SK-N-SH (cell line): ENCODE measurements at regions not wholly inside any gene's neighbourhood (a gene's known extent, or its start where the extent isn't known, plus 50 kb on each side); places are given as distances from the start of the nearest gene placed in this dataset.

Experiments used
- CTCF ChIA-PET: fragments of 300-600, 350-600 bp; formaldehyde crosslinking; extraction: SDS; loops from one replicate; lab custom pipeline; 2021; lab: Yijun Ruan, JAX
- POLR2A ChIA-PET: fragments of 350-600 bp; sonication (Branson Sonifier 250); formaldehyde crosslinking; extraction: SDS; loops from one replicate; lab custom pipeline; 2020; ENCODE audit warnings: antibody characterized with exemption, inconsistent platforms; lab: Yijun Ruan, JAX
- DNase-seq: peaks from one replicate; pipeline ENCODE4 v3.0.0; 2012
- H2AFZ ChIP-seq: fragments of 200-600 bp; sonication (generic); 2 replicates; pipeline ENCODE4 v1.8.1; 2016; ENCODE audit warnings: antibody characterized with exemption, mild to moderate bottlenecking, low read depth
- H3F3A ChIP-seq: fragments of 200-600 bp; sonication (generic); replicated peaks from 2 replicates; pipeline ENCODE3; 2016; ENCODE audit warnings: antibody characterized with exemption, mild to moderate bottlenecking; ENCODE audit not compliant: insufficient read depth
- H3K27ac ChIP-seq, 2 experiments: fragments of 200-500 bp in 1 of 2; fragments of 200-600 bp in 1 of 2; sonication (Bioruptor generic) in 1 of 2; sonication (generic), shearing (Covaris generic) in 1 of 2; 2 replicates each; pipeline versions ENCODE4 v1.5.1 to v1.6.1; 2014 to 2016; ENCODE audit warnings: low read depth in 2 of 2, inconsistent platforms in 1 of 2, low read length in 1 of 2, mild to moderate bottlenecking in 1 of 2, mixed read lengths in 1 of 2
- H3K27me3 ChIP-seq: fragments of 200-600 bp; sonication (generic), shearing (Covaris generic); 2 replicates; pipeline ENCODE4 v1.6.1; 2016; ENCODE audit warnings: mixed run types; ENCODE audit not compliant: insufficient read depth
- H3K36me3 ChIP-seq, 2 experiments: fragments of 200-500 bp in 1 of 2; fragments of 200-600 bp in 1 of 2; sonication (Bioruptor generic) in 1 of 2; sonication (generic) in 1 of 2; replicated peaks in 1 of 2; 2 replicates each; pipeline versions ENCODE3 to v1.5.1; 2014 to 2016; ENCODE audit warnings: low read length in 1 of 2, mild to moderate bottlenecking in 1 of 2; ENCODE audit not compliant: insufficient read depth in 2 of 2, control insufficient read depth in 1 of 2
- H3K4me1 ChIP-seq, 2 experiments: fragments of 200-500 bp in 1 of 2; fragments of 200-600 bp in 1 of 2; sonication (Bioruptor generic) in 1 of 2; sonication (generic), shearing (Covaris generic) in 1 of 2; 2 replicates each; pipeline versions ENCODE4 v1.5.1 to v1.6.1; 2014 to 2016; ENCODE audit warnings: low read depth in 1 of 2, low read length in 1 of 2, mixed run types in 1 of 2; ENCODE audit not compliant: insufficient read depth in 2 of 2, control insufficient read depth in 1 of 2
- H3K4me2 ChIP-seq: fragments of 200-600 bp; sonication (generic), shearing (Covaris generic); 2 replicates; pipeline ENCODE4 v1.6.1; 2017; ENCODE audit warnings: mixed run types
- H3K4me3 ChIP-seq, 2 experiments: fragments of 200-500 bp in 1 of 2; fragments of 200-600 bp in 1 of 2; sonication (Bioruptor generic) in 1 of 2; sonication (generic), shearing (Covaris generic) in 1 of 2; 2 replicates each; pipeline versions ENCODE4 v1.5.1 to v1.8.1; 2014 to 2016; ENCODE audit warnings: low read depth in 2 of 2, inconsistent platforms in 1 of 2, low read length in 1 of 2, mild to moderate bottlenecking in 1 of 2, mixed read lengths in 1 of 2, moderate library complexity in 1 of 2
- H3K79me2 ChIP-seq: fragments of 200-600 bp; sonication (generic); 2 replicates; pipeline ENCODE4 v1.8.1; 2017; ENCODE audit warnings: mild to moderate bottlenecking; ENCODE audit not compliant: insufficient read depth
- H3K9ac ChIP-seq: fragments of 200-600 bp; sonication (generic); 2 replicates; pipeline ENCODE4 v1.6.1; 2017; ENCODE audit warnings: mixed run types
- H3K9me2 ChIP-seq: fragments of 200-600 bp; sonication (generic); 2 replicates; pipeline ENCODE4 v1.6.1; 2017; ENCODE audit warnings: mixed run types
- H3K9me3 ChIP-seq: fragments of 200-600 bp; sonication (generic); 2 replicates; pipeline ENCODE4 v1.6.1; 2017; ENCODE audit warnings: mixed run types, mild to moderate bottlenecking, moderate library complexity
- H4K20me1 ChIP-seq: fragments of 200-600 bp; sonication (generic); 2 replicates; pipeline ENCODE4 v1.6.1; 2017; ENCODE audit warnings: mild to moderate bottlenecking, mixed run types; ENCODE audit not compliant: insufficient read depth
- FOSL2 ChIP-seq: IDR thresholded peaks from 2 replicates; pipeline ENCODE4 v1.4.0; 2012; ENCODE audit warnings: low read depth, mild to moderate bottlenecking, moderate library complexity, borderline replicate concordance
- FOXJ3 ChIP-seq: sonication (generic); formaldehyde crosslinking; IDR thresholded peaks from 2 replicates; pipeline ENCODE4 v1.5.1; 2020; ENCODE audit warnings: mild to moderate bottlenecking, missing genetic modification reagents
- FOXM1 ChIP-seq: IDR thresholded peaks from 2 replicates; pipeline ENCODE4 v1.4.0; 2012; ENCODE audit warnings: low read depth, mild to moderate bottlenecking
- GATA2 ChIP-seq: sonication (generic); formaldehyde crosslinking; IDR thresholded peaks from 2 replicates; pipeline ENCODE4 v1.5.0; 2020; ENCODE audit warnings: mild to moderate bottlenecking, missing genetic modification reagents
- JUND ChIP-seq: IDR thresholded peaks from 2 replicates; pipeline ENCODE4 v1.4.0; 2012
- MEF2A ChIP-seq: IDR thresholded peaks from 2 replicates; pipeline ENCODE4 v1.4.0; 2012; ENCODE audit warnings: low read depth, borderline replicate concordance
- MXI1 ChIP-seq: IDR thresholded peaks from 2 replicates; pipeline ENCODE4 v1.6.1; 2012; ENCODE audit warnings: mild to moderate bottlenecking, low read depth, low read length, improper control_type of control experiment
- POLR2AphosphoS5 ChIP-seq: IDR thresholded peaks from 2 replicates; pipeline ENCODE4 v1.6.1; 2012; ENCODE audit warnings: low read depth, low read length
- RAD21 ChIP-seq: IDR thresholded peaks from 2 replicates; pipeline ENCODE4 v1.6.1; 2012; ENCODE audit warnings: mild to moderate bottlenecking, low read length
- RCOR1 ChIP-seq: fragments of 150-350 bp; IDR thresholded peaks from 2 replicates; pipeline ENCODE4 v1.6.1; 2017; ENCODE audit warnings: antibody characterized with exemption, low read length
- RXRA ChIP-seq: IDR thresholded peaks from 2 replicates; pipeline ENCODE4 v1.4.0; 2012; ENCODE audit warnings: low read depth, mild to moderate bottlenecking, borderline replicate concordance
- TAF1 ChIP-seq: IDR thresholded peaks from 2 replicates; pipeline ENCODE4 v1.6.1; 2012; ENCODE audit warnings: low read depth, mild to moderate bottlenecking, low read length, moderate library complexity, borderline replicate concordance
- TEAD4 ChIP-seq: IDR thresholded peaks from 2 replicates; pipeline ENCODE4 v1.4.0; 2012; ENCODE audit warnings: mild to moderate bottlenecking, borderline replicate concordance; ENCODE audit not compliant: insufficient read depth
- YY1 ChIP-seq: IDR thresholded peaks from 2 replicates; pipeline ENCODE4 v1.4.0; 2012; ENCODE audit warnings: low read depth, mild to moderate bottlenecking
- WGBS: methylation state at CpG from one replicate; pipeline ENCODE4 v1.1.6; 2017; ENCODE audit warnings: low lambda C conversion rate; 5-methylcytosine and 5-hydroxymethylcytosine counted together
- TF ChIP-seq, protein P1 (sequence below): IDR thresholded peaks from 2 replicates; pipeline ENCODE4 v1.4.0; 2012; ENCODE audit warnings: low read depth, borderline replicate concordance
- TF ChIP-seq, protein P2 (sequence below): IDR thresholded peaks from 2 replicates; pipeline ENCODE4; 2012
- TF ChIP-seq, protein P3 (sequence below): fragments of 150-350 bp; IDR thresholded peaks from 2 replicates; pipeline ENCODE4 v1.6.1; 2016; ENCODE audit warnings: mild to moderate bottlenecking, low read depth, low read length
- TF ChIP-seq, protein P4 (sequence below): fragments of 150-350 bp; IDR thresholded peaks from 2 replicates; pipeline ENCODE4 v1.6.1; 2017; ENCODE audit warnings: antibody characterized with exemption, low read length, low read depth, borderline replicate concordance
- TF ChIP-seq, protein P5 (sequence below): IDR thresholded peaks from 2 replicates; pipeline ENCODE4 v1.4.0; 2012; ENCODE audit warnings: low read depth, borderline replicate concordance

DNA sequence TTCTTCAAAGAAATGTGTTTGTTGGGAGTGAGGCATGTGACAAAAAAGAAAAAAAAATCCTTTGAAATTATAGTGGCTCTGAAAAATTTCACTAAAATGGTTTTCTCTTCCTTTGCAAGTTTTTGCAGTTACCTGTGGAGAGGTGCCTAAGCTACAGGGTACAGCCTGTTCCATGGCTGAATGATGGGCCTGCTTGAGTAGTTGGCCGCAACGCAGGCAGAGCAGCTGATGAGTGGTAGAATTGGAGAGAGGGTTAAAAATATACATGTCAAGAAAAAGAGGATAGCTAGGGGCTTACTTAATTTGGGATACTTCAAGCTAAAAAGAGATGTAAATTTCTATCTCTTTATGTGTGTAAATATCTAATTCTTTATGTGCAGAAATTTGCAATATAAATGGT, 629.1 kb upstream of the SLC10A2 start:
- Histone ChIP-seq H3K36me3 (no peaks in the 10 kb centered on the region), H3K79me2 (no peaks in the 10 kb centered on the region), H3K9me2 (no peaks in the 10 kb centered on the region), H3K4me2 (no peak overlapping the region), H3K27ac (no peak overlapping the region), H3K9me3 (no peaks in the 10 kb centered on the region), H3K4me1 (peaks cover 0 to 3% of the 10 kb centered on the region in 2 experiments; a peak in 1 of 4 replicates), H3K27me3 (no peaks in the 10 kb centered on the region), H3K9ac (no peak overlapping the region), H4K20me1 (no peaks in the 10 kb centered on the region), H3F3A (no peaks in the 10 kb centered on the region), H2AFZ (no peak overlapping the region), H3K4me3 (no peak overlapping the region)
- TF ChIP-seq RCOR1 (no peak), TAF1 (no peak), MXI1 (no peak), RAD21 (no peak), TEAD4 (no peak), FOSL2 (no peak), RXRA (no peak), FOXJ3 (CRISPR knock-in tag) (no peak), YY1 (no peak), GATA2 (CRISPR knock-in tag) (no peak), POLR2AphosphoS5 (no peak), JUND (no peak), FOXM1 (no peak)
- TF ChIP-seq, protein P1, sequence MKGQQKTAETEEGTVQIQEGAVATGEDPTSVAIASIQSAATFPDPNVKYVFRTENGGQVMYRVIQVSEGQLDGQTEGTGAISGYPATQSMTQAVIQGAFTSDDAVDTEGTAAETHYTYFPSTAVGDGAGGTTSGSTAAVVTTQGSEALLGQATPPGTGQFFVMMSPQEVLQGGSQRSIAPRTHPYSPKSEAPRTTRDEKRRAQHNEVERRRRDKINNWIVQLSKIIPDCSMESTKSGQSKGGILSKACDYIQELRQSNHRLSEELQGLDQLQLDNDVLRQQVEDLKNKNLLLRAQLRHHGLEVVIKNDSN = no peak
- TF ChIP-seq, protein P2, sequence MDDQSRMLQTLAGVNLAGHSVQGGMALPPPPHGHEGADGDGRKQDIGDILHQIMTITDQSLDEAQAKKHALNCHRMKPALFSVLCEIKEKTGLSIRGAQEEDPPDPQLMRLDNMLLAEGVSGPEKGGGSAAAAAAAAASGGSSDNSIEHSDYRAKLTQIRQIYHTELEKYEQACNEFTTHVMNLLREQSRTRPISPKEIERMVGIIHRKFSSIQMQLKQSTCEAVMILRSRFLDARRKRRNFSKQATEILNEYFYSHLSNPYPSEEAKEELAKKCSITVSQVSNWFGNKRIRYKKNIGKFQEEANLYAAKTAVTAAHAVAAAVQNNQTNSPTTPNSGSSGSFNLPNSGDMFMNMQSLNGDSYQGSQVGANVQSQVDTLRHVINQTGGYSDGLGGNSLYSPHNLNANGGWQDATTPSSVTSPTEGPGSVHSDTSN = no peak
- TF ChIP-seq, protein P3, sequence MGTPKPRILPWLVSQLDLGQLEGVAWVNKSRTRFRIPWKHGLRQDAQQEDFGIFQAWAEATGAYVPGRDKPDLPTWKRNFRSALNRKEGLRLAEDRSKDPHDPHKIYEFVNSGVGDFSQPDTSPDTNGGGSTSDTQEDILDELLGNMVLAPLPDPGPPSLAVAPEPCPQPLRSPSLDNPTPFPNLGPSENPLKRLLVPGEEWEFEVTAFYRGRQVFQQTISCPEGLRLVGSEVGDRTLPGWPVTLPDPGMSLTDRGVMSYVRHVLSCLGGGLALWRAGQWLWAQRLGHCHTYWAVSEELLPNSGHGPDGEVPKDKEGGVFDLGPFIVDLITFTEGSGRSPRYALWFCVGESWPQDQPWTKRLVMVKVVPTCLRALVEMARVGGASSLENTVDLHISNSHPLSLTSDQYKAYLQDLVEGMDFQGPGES = no peak
- TF ChIP-seq, protein P4, sequence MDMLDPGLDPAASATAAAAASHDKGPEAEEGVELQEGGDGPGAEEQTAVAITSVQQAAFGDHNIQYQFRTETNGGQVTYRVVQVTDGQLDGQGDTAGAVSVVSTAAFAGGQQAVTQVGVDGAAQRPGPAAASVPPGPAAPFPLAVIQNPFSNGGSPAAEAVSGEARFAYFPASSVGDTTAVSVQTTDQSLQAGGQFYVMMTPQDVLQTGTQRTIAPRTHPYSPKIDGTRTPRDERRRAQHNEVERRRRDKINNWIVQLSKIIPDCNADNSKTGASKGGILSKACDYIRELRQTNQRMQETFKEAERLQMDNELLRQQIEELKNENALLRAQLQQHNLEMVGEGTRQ = no peak
- no peak for DNase-seq
- ChIA-PET POLR2A (no interaction called here), CTCF (no interaction called here)
- 60% methylated on average over 2 of the region's 2 CpGs for WGBS

DNA sequence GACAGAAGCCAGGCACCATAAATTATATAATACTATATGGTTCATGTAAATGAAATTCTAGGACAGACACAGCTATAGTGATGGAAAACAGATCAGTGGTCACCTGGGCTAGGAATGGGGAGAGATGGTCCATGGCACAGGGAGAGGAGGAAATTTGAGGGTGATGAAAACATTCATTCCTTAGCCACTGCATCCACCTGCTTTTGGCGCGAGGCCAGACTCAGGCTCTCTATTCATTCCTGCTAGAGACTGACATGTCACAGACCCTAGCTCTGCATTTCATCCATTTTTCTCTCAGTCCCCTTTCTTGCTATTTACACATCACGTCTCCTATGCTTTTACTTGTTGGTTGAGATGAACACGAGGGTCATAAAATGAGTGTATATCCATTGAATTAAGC, 628.3 kb upstream of the SLC10A2 start:
- H3K4me3 ChIP-seq = no peak overlapping the region
- H3K9me3 ChIP-seq = no peaks in the 10 kb centered on the region
- CTCF ChIA-PET = interaction anchor here (1.0 kb wide), 1 partner anchor 153 kb away, joined by 4 read pairs; no protein-coding TSS in a partner anchor
- peak; percentile 22 for DNase-seq
- 57% methylated on average over 4 of the region's 4 CpGs for WGBS
- H4K20me1 ChIP-seq = no peaks in the 10 kb centered on the region
- H3K79me2 ChIP-seq = no peaks in the 10 kb centered on the region
- peaks cover 0 to 3% of the 10 kb centered on the region in 2 experiments; a peak in 1 of 4 replicates for H3K4me1 ChIP-seq
- H3K27ac ChIP-seq = no peak overlapping the region
- H3K36me3 ChIP-seq = no peaks in the 10 kb centered on the region
- H3K9me2 ChIP-seq = no peaks in the 10 kb centered on the region
- no peak overlapping the region for H2AFZ ChIP-seq
- TF ChIP-seq POLR2AphosphoS5 (no peak), YY1 (no peak), RXRA (no peak), FOXJ3 (CRISPR knock-in tag) (no peak), RCOR1 (no peak), TEAD4 (no peak), MEF2A (no peak), TAF1 (no peak)
- TF ChIP-seq, protein P5, sequence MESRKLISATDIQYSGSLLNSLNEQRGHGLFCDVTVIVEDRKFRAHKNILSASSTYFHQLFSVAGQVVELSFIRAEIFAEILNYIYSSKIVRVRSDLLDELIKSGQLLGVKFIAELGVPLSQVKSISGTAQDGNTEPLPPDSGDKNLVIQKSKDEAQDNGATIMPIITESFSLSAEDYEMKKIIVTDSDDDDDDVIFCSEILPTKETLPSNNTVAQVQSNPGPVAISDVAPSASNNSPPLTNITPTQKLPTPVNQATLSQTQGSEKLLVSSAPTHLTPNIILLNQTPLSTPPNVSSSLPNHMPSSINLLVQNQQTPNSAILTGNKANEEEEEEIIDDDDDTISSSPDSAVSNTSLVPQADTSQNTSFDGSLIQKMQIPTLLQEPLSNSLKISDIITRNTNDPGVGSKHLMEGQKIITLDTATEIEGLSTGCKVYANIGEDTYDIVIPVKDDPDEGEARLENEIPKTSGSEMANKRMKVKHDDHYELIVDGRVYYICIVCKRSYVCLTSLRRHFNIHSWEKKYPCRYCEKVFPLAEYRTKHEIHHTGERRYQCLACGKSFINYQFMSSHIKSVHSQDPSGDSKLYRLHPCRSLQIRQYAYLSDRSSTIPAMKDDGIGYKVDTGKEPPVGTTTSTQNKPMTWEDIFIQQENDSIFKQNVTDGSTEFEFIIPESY = no peak
- POLR2A ChIA-PET = no interaction called here
- H3K9ac ChIP-seq = no peak overlapping the region
- H3F3A ChIP-seq = no peaks in the 10 kb centered on the region
- no peaks in the 10 kb centered on the region for H3K27me3 ChIP-seq
- no peak overlapping the region for H3K4me2 ChIP-seq
